Caco-2 (cell line): ENCODE measurements at regions not wholly inside any gene's neighbourhood (a gene's known extent, or its start where the extent isn't known, plus 50 kb on each side); places are given as distances from the start of the nearest gene placed in this dataset.

Experiments
- BruUV-seq: library from RNA; stranded (reverse); fragments of 400-500 nt; replicated peaks from 2 replicates; lab custom pipeline; 2021; lab: Mats Ljungman, UMichigan
- CTCF ChIA-PET: fragments of 300-600 bp; sonication (Branson Sonifier 250); formaldehyde crosslinking; loops from one replicate; lab custom pipeline; 2022; ENCODE audit warnings: antibody characterized with exemption; lab: Charles Lee
- POLR2A ChIA-PET: fragments of 300-600 bp; sonication (Branson Sonifier 250); formaldehyde crosslinking; loops from one replicate; lab custom pipeline; 2022; ENCODE audit warnings: antibody characterized with exemption; lab: Charles Lee
- DNase-seq, 2 experiments: peaks; one replicate each; pipeline versions ENCODE4 v3.0.0 to v3.0.0-alpha.2; 2020 to 2022
- H3K27me3 ChIP-seq: replicated peaks from 2 replicates; pipeline ENCODE4 v1.6.0; 2011; ENCODE audit warnings: low read length; ENCODE audit not compliant: control insufficient read depth, insufficient read depth
- H3K36me3 ChIP-seq: 2 replicates; pipeline ENCODE4 v1.5.1; 2011; ENCODE audit warnings: low read length; ENCODE audit not compliant: control insufficient read depth, insufficient read depth
- H3K4me1 ChIP-seq: fragments of 250-450 bp; sonication (Bioruptor Pico); 2 replicates; pipeline ENCODE4 v1.5.1; 2020; ENCODE audit warnings: mild to moderate bottlenecking
- H3K4me3 ChIP-seq: 2 replicates; pipeline ENCODE4 v1.5.1; 2011; ENCODE audit warnings: low read depth, mild to moderate bottlenecking, control low read depth, low read length
- H3K9me3 ChIP-seq: fragments of 250-450 bp; sonication (Bioruptor Pico); 2 replicates; pipeline ENCODE4 v1.5.1; 2020; ENCODE audit warnings: mild to moderate bottlenecking, moderate library complexity
- H3K27ac Mint-ChIP-seq: one replicate; pipeline ENCODE4 v1.8.0; 2022; ENCODE audit warnings: mixed read lengths; ENCODE audit not compliant: unreplicated experiment
- H3K27me3 Mint-ChIP-seq: one replicate; pipeline ENCODE4 v1.8.0; 2022; ENCODE audit warnings: mixed read lengths; ENCODE audit not compliant: insufficient read depth, unreplicated experiment
- H3K36me3 Mint-ChIP-seq: one replicate; pipeline ENCODE4 v1.8.0; 2022; ENCODE audit warnings: mild to moderate bottlenecking, mixed read lengths; ENCODE audit not compliant: insufficient read depth, unreplicated experiment
- H3K4me1 Mint-ChIP-seq: one replicate; pipeline ENCODE4 v1.8.0; 2022; ENCODE audit warnings: low read depth, mixed read lengths; ENCODE audit not compliant: unreplicated experiment
- H3K4me3 Mint-ChIP-seq: one replicate; pipeline ENCODE4 v1.8.0; 2022; ENCODE audit warnings: mild to moderate bottlenecking, moderate library complexity, mixed read lengths; ENCODE audit not compliant: unreplicated experiment
- H3K9me3 Mint-ChIP-seq: one replicate; pipeline ENCODE4 v1.8.0; 2022; ENCODE audit warnings: mixed read lengths; ENCODE audit not compliant: unreplicated experiment
- intact Hi-C: fragments of 100-400 bp; cut with micrococcal nuclease; formaldehyde crosslinking; loops from one replicate; pipeline ENCODE4 v1.10.0; 2022; ENCODE audit not compliant: unreplicated experiment
- TF ChIP-seq, protein P1 (sequence below), 2 experiments: fragments of 200-600 bp in 1 of 2; IDR thresholded peaks; 1 replicate in 1 of 2; 2 replicates in 1 of 2; pipeline versions ENCODE4 v1.5.1 to v1.8.0; 2011 to 2022; ENCODE audit warnings: antibody characterized with exemption in 1 of 2, control low read depth in 1 of 2, inconsistent platforms in 1 of 2, low read depth in 1 of 2, low read length in 1 of 2, mild to moderate bottlenecking in 1 of 2, moderate library complexity in 1 of 2; ENCODE audit not compliant: insufficient read depth in 1 of 2, severe bottlenecking in 1 of 2, unreplicated experiment in 1 of 2

DNA sequence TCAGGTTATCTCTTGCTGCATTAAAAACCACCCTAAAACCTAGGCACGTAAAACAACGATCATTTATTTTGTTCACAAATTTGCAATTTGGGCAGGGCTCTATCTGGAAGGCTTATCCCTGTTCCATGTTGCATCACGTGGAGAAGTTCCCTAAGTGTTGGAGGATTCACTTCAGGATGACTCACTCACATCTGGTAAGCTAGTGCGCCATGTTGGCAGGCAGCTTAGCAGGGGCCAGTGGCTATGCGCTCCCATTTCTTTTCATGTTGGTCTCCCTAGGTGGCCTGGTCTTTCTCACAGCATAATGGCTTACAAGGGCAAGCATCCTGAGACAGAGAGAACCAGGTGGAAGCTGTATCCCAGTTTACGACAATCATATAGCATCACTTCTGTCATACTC is 226.8 kb downstream of the BLID start:
- ChIA-PET CTCF (no interaction called here), POLR2A (no interaction called here)
- peaks cover 11% of the 10 kb centered on the region for H3K27me3 Mint-ChIP-seq
- Histone ChIP-seq H3K4me3 (no peak overlapping the region), H3K36me3 (no peaks in the 10 kb centered on the region), H3K4me1 (no peaks in the 10 kb centered on the region), H3K9me3 (no peaks in the 10 kb centered on the region), H3K27me3 (no peaks in the 10 kb centered on the region)
- no TSS peak for BruUV-seq
- no peak for DNase-seq
- no peaks in the 10 kb centered on the region for H3K36me3 Mint-ChIP-seq
- H3K4me1 Mint-ChIP-seq: no peaks in the 10 kb centered on the region
- intact Hi-C loops: no loop called here
- H3K4me3 Mint-ChIP-seq: no peak overlapping the region
- TF ChIP-seq, protein P1, sequence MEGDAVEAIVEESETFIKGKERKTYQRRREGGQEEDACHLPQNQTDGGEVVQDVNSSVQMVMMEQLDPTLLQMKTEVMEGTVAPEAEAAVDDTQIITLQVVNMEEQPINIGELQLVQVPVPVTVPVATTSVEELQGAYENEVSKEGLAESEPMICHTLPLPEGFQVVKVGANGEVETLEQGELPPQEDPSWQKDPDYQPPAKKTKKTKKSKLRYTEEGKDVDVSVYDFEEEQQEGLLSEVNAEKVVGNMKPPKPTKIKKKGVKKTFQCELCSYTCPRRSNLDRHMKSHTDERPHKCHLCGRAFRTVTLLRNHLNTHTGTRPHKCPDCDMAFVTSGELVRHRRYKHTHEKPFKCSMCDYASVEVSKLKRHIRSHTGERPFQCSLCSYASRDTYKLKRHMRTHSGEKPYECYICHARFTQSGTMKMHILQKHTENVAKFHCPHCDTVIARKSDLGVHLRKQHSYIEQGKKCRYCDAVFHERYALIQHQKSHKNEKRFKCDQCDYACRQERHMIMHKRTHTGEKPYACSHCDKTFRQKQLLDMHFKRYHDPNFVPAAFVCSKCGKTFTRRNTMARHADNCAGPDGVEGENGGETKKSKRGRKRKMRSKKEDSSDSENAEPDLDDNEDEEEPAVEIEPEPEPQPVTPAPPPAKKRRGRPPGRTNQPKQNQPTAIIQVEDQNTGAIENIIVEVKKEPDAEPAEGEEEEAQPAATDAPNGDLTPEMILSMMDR (IDR thresholded peaks at IDR 0.05; ENCODE audit: insufficient read depth in 1 of 2, low read depth in 1 of 2, low read length in 1 of 2, severe bottlenecking in 1 of 2, unreplicated experiment in 1 of 2): no peak
- no peaks in the 10 kb centered on the region for H3K9me3 Mint-ChIP-seq
- H3K27ac Mint-ChIP-seq: no peak overlapping the region

DNA sequence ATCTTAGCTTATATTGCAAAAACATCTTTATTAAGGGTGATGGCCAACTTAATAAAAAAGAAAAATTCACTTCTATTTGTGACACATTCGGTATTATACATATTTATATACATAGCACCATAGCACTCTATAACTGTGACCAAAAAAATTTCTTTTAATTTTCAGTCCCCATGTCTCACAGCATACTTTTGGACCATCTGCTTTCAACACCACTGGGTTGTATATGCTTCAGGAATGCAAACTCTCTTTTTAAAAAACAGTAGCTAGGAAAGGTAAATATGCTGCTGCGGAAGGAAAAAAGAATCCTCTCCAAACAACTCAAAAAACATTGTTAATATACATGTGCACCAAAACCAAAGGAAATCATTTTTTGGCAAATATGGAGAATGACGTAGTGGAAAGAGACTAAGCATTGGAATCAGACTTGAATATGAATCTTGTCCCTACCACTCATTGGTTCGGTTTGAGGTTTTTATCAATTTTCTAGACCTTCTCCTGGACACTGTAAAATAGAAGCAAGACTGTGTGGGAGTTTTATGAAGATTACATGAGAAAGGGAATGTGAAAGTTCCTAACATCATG is 227.9 kb downstream of the BLID start:
- H3K27me3 Mint-ChIP-seq: peaks cover 9% of the 10 kb centered on the region
- DNase-seq: no peak
- POLR2A ChIA-PET: no interaction called here
- H3K4me3 ChIP-seq: no peak overlapping the region
- no TSS peak for BruUV-seq
- no peaks in the 10 kb centered on the region for H3K9me3 Mint-ChIP-seq
- H3K4me1 ChIP-seq: no peaks in the 10 kb centered on the region
- no peaks in the 10 kb centered on the region for H3K36me3 Mint-ChIP-seq
- no peak overlapping the region for H3K4me3 Mint-ChIP-seq
- TF ChIP-seq, protein P1 (IDR thresholded peaks at IDR 0.05; ENCODE audit: insufficient read depth in 1 of 2, low read depth in 1 of 2, low read length in 1 of 2, severe bottlenecking in 1 of 2, unreplicated experiment in 1 of 2): no peak
- CTCF ChIA-PET: no interaction called here
- intact Hi-C loops: no loop called here
- H3K4me1 Mint-ChIP-seq: no peaks in the 10 kb centered on the region
- no peaks in the 10 kb centered on the region; the same call in 1 of the 2 replicates for H3K27me3 ChIP-seq
- no peaks in the 10 kb centered on the region for H3K36me3 ChIP-seq
- H3K27ac Mint-ChIP-seq: no peak overlapping the region
- H3K9me3 ChIP-seq: no peaks in the 10 kb centered on the region

DNA sequence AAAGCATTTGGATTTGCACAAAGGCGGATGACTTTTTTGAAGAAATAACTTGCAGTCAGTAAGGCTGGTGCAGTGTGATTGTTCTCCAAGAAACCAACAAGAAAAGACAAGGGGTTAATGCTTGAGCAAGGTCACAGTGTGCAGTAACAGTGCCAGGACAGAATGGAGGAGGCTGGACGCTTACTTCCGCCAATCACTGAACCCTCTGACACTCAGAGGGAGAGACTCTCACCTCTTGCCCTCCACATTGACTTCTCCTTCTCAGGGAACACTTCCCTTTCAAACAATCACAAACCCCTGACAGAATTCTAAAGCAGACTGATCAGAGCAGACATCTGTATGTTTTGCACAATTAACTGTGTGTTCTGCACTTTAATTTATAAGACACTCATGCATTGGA is 228.4 kb downstream of the BLID start:
- no peak for DNase-seq
- intact Hi-C loops: no loop called here
- Histone ChIP-seq H3K36me3 (no peaks in the 10 kb centered on the region), H3K4me1 (no peaks in the 10 kb centered on the region), H3K27me3 (no peaks in the 10 kb centered on the region; the same call in 1 of the 2 replicates), H3K4me3 (no peak overlapping the region), H3K9me3 (no peaks in the 10 kb centered on the region)
- ChIA-PET POLR2A (no interaction called here), CTCF (no interaction called here)
- TF ChIP-seq, protein P1 (IDR thresholded peaks at IDR 0.05; ENCODE audit: insufficient read depth in 1 of 2, low read depth in 1 of 2, low read length in 1 of 2, severe bottlenecking in 1 of 2, unreplicated experiment in 1 of 2): no peak
- Mint-ChIP-seq H3K36me3 (no peaks in the 10 kb centered on the region), H3K27me3 (peaks cover 9% of the 10 kb centered on the region), H3K4me3 (no peak overlapping the region), H3K9me3 (no peaks in the 10 kb centered on the region), H3K27ac (no peak overlapping the region), H3K4me1 (no peaks in the 10 kb centered on the region)
- no TSS peak for BruUV-seq
